GM12891 (cell line): ENCODE measurements at regions not wholly inside any gene's neighbourhood (a gene's known extent, or its start where the extent isn't known, plus 50 kb on each side); places are given as distances from the start of the nearest gene placed in this dataset.
"Not testable (repeated sequence)": the region's sequence is repeated elsewhere in the genome, so short reads cannot be mapped to it uniquely, and the experiment has no call there.

Source experiments
- POLR2A ChIP-seq: IDR thresholded peaks from 2 replicates; pipeline ENCODE4 v1.6.1; 2011; ENCODE audit warnings: low read depth, low read length, control low read depth
- POLR2AphosphoS5 ChIP-seq: IDR thresholded peaks from 2 replicates; pipeline ENCODE4 v1.6.1; 2011; ENCODE audit warnings: low read depth, low read length, control low read depth
- TAF1 ChIP-seq: IDR thresholded peaks from 2 replicates; pipeline ENCODE4 v1.6.1; 2011; ENCODE audit warnings: low read depth, low read length, control low read depth

DNA sequence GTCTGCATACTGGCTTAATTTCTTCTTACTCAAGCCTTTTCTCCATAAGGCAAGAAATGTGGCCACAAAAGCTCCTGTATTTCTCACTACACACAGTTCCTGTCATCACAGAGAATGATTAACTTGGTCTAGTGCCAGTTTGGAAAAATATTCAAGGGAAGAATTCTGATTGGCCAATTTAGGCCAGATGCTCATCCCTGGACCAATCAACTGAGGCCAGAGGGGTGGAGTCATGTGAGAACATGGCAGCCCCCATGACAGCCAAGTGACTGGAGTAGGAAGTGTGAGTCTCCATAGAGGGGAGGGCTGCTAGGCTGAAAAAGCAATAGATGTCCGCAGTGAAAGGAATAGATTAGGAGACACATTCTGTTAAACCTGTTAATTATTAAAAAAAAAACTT is 56.4 kb upstream of the EEF2KMT start:
- not testable (repeated sequence) for TF ChIP-seq POLR2AphosphoS5, POLR2A, TAF1
